ENCODE measurements at regions not wholly inside any gene's neighbourhood (a gene's known extent, or its start where the extent isn't known, plus 50 kb on each side); places are given as distances from the start of the nearest gene placed in this dataset.

DNA sequence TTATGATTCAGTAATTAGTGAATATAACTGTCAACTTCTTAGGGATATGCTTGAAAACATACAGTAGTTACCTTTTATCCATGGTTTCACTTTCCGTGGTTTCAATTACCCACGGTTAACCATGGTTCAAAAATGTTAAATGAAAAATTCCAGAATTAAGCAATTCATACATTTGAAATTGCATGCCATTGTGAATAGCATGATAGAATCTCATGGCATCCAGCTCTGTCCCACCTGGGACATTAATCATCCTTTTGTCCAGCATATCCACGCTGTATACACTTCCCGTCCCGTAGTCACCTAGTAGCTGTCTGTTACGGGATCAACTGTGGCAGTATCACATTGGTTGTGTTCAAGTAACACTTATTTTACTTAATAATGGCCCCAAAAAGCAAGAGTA lies 781.7 kb upstream of the CITED2 start:
- TF ChIP-seq, protein P1, sequence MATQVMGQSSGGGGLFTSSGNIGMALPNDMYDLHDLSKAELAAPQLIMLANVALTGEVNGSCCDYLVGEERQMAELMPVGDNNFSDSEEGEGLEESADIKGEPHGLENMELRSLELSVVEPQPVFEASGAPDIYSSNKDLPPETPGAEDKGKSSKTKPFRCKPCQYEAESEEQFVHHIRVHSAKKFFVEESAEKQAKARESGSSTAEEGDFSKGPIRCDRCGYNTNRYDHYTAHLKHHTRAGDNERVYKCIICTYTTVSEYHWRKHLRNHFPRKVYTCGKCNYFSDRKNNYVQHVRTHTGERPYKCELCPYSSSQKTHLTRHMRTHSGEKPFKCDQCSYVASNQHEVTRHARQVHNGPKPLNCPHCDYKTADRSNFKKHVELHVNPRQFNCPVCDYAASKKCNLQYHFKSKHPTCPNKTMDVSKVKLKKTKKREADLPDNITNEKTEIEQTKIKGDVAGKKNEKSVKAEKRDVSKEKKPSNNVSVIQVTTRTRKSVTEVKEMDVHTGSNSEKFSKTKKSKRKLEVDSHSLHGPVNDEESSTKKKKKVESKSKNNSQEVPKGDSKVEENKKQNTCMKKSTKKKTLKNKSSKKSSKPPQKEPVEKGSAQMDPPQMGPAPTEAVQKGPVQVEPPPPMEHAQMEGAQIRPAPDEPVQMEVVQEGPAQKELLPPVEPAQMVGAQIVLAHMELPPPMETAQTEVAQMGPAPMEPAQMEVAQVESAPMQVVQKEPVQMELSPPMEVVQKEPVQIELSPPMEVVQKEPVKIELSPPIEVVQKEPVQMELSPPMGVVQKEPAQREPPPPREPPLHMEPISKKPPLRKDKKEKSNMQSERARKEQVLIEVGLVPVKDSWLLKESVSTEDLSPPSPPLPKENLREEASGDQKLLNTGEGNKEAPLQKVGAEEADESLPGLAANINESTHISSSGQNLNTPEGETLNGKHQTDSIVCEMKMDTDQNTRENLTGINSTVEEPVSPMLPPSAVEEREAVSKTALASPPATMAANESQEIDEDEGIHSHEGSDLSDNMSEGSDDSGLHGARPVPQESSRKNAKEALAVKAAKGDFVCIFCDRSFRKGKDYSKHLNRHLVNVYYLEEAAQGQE (IDR thresholded peaks at IDR 0.05; ENCODE audit: borderline replicate concordance): no peak
- TF ChIP-seq, protein P2, sequence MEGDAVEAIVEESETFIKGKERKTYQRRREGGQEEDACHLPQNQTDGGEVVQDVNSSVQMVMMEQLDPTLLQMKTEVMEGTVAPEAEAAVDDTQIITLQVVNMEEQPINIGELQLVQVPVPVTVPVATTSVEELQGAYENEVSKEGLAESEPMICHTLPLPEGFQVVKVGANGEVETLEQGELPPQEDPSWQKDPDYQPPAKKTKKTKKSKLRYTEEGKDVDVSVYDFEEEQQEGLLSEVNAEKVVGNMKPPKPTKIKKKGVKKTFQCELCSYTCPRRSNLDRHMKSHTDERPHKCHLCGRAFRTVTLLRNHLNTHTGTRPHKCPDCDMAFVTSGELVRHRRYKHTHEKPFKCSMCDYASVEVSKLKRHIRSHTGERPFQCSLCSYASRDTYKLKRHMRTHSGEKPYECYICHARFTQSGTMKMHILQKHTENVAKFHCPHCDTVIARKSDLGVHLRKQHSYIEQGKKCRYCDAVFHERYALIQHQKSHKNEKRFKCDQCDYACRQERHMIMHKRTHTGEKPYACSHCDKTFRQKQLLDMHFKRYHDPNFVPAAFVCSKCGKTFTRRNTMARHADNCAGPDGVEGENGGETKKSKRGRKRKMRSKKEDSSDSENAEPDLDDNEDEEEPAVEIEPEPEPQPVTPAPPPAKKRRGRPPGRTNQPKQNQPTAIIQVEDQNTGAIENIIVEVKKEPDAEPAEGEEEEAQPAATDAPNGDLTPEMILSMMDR (IDR thresholded peaks at IDR 0.05; ENCODE audit: poor library complexity, severe bottlenecking): no peak
- no peak for TF ChIP-seq EZH2 (IDR thresholded peaks at IDR 0.05; ENCODE audit: borderline replicate concordance, insufficient read depth, low read length, poor library complexity, severe bottlenecking)
- TF ChIP-seq POLR2AphosphoS5 (IDR thresholded peaks at IDR 0.05): no peak
- no peak for TF ChIP-seq EP300 (conservative IDR thresholded peaks at IDR 0.05; ENCODE audit: poor library complexity, severe bottlenecking)

Measured in neural cell (in vitro differentiated cells).